GM20431 (cell line): ENCODE measurements at regions not wholly inside any gene's neighbourhood (a gene's known extent, or its start where the extent isn't known, plus 50 kb on each side); places are given as distances from the start of the nearest gene placed in this dataset.

Source experiments
- in situ Hi-C: fragments of 300-500 bp; cut with MseI, MboI; formaldehyde crosslinking; loops from one replicate; pipeline ENCODE4 v1.15.0; 2020; ENCODE audit warnings: low sequenced_read_pairs; ENCODE audit not compliant: unreplicated experiment

DNA sequence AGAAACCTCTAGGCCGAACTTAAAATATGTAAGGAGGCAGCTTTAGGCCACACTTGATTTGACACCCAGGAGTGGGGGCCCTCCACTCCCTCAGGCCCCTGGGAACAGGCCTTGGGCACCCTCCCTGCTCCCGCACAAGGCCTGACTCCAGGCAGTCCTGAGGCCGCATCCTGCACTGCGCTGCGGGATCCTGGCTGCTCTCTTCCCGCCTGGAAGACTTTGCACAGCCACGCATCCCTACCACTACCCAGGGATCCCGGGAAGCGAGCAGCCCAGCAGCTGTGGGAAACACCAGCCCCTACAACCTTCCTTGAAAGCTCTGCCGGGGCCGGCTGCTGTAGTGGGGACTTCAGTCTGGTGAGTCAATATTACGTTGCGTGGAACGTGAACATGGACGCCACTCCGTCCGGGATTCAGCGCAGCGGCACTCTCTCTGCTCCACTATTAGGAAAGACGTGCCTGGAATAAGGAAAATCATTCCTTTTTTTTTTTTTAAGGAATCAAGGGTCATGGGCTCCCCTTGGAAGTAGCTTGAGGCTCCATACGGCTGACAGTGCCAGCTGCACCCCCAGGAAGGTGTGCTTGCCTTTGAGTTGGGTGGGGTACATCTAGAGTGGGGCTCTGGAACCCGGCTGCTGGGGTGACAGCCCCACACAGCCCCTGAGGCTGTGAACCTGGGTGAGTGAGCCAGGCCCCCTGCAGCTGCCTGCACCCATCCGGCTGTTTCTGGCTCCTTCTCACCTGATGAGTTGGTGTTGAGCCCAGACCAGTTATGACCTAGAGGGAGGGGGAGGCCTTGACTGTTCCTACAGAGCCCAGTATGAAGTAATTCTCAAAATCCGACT, 119.2 kb upstream of the TMEM18 start:
- in situ Hi-C loops: no loop called here

DNA sequence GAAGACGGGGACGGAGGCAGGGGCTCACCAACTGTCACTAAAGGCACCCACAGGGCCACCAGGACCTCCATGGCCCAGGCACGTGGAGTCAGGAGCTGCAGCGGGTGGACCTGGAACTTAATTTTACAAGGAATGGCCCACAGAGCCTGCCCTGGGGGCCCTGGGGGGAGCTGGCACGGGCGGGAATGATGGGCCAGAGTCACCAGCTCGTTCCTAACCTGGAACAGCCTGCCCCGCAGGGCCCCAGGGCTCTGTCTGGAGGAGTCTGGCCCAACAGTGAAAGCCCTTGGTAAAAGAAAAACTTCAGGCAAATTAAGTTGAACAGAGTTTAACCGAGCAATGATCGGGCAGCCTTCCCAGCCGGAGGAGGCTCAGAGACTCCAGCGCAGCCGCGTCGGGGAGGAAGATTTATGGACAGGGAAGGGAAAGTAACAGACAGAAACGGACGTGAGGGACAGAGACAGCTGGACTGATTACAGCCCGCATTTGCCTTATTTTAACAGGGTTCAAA, 118.4 kb upstream of the TMEM18 start:
- in situ Hi-C loops: no loop called here

GRCh38 chr2:794554-795241, 117.5 kb upstream of the TMEM18 start:
- in situ Hi-C loops: no loop called here

DNA sequence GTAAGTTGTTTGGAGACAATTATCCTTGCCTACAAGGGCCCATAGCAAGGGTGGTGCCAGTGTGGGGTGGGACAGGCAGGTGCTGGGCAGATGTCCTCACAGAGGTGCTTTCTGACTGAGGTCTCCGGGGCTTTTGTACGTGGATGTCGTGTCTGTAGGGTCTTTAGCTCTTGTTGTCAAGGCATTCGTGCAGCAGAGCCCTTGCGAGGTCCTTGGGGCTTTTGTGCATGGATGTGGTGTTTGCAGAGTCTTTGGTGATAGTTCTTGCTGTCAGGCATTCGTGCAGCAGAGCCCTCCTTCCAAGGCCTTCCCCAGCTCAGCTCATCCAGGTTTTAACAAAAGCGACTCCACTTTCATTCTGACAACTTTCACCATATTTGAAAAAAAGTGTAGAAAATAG, 116.0 kb upstream of the TMEM18 start:
- in situ Hi-C loops: no loop called here

GRCh38 chr2:792687-793086, 115.5 kb upstream of the TMEM18 start:
- in situ Hi-C loops: no loop called here

GRCh38 chr2:790634-791245, 113.5 kb upstream of the TMEM18 start:
- in situ Hi-C loops: no loop called here

DNA sequence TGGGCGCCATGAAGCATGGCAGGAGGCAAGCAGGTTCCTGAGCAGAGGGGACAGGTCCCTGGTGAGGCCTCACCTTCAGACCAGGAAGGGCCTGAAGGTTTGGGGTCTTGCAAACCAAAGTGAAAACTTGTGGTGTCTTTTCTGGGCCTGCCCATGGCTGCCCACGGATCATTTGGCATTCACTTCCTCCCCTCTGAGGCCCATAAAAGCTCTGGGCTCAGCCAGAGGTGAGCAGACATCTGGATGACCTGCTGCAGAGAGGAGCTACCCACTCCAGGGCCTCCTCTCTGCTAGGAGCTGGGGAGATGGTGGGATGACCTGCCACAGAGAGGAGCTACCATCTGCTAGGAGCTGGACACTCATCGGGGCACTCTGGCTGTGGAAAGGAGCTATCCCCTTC, 112.9 kb upstream of the TMEM18 start:
- in situ Hi-C loops: no loop called here

- in situ Hi-C loops: no loop called here
Observed at GRCh38 chr2:789529-789928, 112.3 kb upstream of the TMEM18 start.

DNA sequence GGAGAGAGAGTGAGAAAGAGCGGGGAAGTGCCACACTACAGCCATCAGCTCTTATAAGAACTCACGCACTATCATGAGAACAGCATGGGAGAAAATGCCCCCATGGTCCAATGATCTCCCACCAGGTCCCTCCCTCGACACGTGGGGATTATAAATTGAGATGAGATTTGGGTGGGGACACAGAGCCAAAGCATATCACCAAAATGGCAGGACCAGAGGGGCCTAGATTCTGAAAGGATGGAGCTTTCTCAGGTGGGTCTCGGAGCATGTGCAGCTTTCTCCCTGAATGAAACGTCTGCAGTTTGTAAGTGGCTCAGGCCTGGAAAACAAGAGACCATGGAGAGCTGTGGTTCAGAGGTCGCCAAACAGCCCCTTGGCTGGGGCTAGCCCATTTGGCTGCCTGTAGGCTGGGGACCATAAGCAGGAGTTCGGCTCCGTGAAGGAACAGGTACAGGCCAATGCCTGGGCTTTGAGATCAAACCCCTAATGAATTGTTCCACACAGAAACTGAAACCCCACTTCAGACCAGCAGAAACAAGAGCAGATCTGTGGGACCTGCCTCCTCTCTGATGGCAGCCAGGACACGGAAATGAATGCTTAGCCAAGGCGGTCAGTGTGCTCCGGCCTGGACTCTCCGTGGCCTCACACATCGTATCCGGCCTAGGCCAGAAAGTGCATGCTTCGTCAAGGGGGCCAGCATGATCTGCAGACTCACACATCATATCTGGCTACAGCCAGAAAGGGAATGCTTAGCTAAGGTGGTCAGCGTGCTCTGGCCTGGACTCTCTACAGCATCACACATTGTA, 111.2 kb upstream of the TMEM18 start:
- in situ Hi-C loops: no loop called here

GRCh38 chr2:784753-785152, 107.5 kb upstream of the TMEM18 start:
- in situ Hi-C loops: no loop called here

- in situ Hi-C loops: no loop called here
Observed at GRCh38 chr2:780581-780980, 103.4 kb upstream of the TMEM18 start.

DNA sequence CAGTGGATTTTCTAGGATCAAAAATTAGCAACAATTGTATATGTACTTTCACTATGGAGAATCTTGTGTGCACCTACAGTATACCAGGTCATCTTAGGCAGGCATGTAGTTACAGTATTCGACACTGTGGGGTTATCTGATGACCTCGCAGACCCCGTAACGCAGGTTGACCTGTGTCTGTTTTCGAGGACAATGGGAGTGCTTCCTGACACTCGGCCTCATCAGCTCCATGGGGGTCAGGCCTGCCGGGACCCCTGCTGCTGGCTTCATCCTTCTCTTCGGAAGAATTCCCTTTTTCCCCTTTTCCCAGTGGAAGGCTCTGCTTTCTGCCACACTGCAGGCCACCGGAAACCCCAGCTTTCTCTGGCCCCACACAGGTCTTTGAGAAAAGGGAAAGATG, 102.8 kb upstream of the TMEM18 start:
- in situ Hi-C loops: no loop called here

- in situ Hi-C loops: no loop called here
Observed at GRCh38 chr2:778731-779350, 101.6 kb upstream of the TMEM18 start.

GRCh38 chr2:777546-777945, 100.3 kb upstream of the TMEM18 start:
- in situ Hi-C loops: no loop called here

DNA sequence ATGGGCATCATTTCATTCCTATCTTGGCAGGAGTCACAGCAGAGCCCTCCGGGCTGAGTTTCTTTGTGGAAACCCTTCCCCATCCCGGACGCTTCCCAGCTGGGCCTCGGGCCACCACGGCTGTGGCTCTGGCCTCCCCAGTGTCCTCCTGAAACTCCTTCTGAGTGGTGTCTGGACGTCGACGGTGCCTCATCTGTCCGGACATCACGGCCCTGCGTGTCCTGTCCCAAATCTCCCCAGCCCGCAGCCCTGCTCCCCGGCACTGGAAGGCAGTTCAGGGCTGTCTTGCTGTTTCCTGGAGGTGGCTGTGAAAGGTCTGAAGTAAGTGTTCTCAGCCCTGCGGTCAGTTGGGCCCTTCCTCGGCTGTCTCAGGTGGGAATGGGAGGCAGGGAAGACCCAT, 99.8 kb upstream of the TMEM18 start:
- in situ Hi-C loops: no loop called here

DNA sequence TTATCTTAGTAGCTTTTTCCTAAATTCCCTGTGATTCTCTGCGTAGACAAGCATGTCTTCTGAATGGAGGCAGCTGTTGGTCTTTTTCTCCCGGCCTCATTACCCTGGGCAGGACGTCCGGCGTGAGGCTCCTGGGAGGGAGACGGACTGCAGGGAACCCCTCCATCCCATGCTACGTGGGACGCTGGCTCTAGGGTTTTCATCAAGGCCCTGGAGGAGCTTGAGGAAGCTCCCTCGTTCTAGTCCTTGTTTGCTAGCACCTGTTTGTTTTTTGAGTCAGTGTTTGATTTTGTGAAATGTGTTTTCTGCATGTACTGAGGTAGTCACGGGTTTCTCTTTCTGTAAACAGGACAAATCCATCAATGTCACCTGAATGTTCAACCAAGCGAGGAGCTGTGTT, 99.3 kb upstream of the TMEM18 start:
- in situ Hi-C loops: no loop called here

DNA sequence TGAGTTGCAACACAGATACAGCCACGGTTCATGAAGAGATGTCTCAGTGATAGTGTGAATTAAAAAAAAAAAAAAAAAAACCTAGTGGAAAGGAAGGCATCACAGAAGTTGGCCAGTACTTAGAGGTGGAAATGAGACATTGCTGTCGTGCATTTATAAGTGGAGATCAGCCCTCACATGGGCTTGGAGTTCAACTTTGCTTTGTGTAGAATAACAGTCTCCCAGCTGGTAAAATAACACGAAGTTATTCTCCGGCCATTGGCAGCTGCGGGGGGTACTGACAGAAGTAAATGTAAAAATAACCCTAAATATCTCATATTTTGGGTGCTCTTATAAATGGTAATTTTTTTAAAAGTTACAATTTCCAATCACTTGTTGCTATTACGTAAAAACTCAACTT, 98.8 kb upstream of the TMEM18 start:
- in situ Hi-C loops: no loop called here

DNA sequence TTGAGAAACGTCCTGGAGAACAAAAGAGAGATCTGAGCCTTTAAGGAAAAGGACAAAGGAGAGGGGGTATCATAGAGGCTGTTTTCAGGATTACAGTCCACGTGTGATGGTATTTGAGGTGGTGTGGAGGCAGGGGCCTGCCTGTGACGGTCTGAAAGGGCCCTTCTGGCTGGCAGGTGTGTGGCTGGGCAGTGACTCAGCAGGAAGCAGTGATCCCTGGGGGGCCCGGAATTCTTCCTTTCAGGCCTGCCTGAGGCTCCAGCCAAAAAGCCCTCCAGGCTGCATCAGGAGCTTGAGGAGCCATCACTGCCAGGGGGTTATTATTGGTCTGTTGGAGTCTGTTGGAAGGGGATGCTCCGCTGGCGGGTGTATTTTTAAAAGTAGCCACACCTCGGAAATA, 97.2 kb upstream of the TMEM18 start:
- in situ Hi-C loops: no loop called here

GRCh38 chr2:773256-774160, 96.3 kb upstream of the TMEM18 start:
- in situ Hi-C loops: no loop called here
